Erythroblast (primary cell): ENCODE measurements at regions not wholly inside any gene's neighbourhood (a gene's known extent, or its start where the extent isn't known, plus 50 kb on each side); places are given as distances from the start of the nearest gene placed in this dataset.

Source experiments
- GATA1 ChIP-seq: IDR thresholded peaks from 2 replicates; pipeline ENCODE4 v1.6.1; 2011; ENCODE audit warnings: low read depth, mild to moderate bottlenecking, control low read depth, low read length, moderate library complexity
- POLR2A ChIP-seq: IDR thresholded peaks from 2 replicates; pipeline ENCODE4 v1.6.1; 2011; ENCODE audit warnings: mild to moderate bottlenecking, low read length

- TF ChIP-seq POLR2A: no peak
- no peak for TF ChIP-seq GATA1
These were observed 896.6 kb upstream of the INTU start for GRCh38 chr4:126736133-126736518.
